ENCODE measurements at regions not wholly inside any gene's neighbourhood (a gene's known extent, or its start where the extent isn't known, plus 50 kb on each side); places are given as distances from the start of the nearest gene placed in this dataset.
A peak's percentile ranks its signal among the peaks of the same experiment; 100 is the strongest.

GRCh38 chr15:96102631-96103030, 227.9 kb upstream of the NR2F2 start:
- DNase-seq (ENCODE audit: low read depth) = no peak
- TF ChIP-seq, protein P1, sequence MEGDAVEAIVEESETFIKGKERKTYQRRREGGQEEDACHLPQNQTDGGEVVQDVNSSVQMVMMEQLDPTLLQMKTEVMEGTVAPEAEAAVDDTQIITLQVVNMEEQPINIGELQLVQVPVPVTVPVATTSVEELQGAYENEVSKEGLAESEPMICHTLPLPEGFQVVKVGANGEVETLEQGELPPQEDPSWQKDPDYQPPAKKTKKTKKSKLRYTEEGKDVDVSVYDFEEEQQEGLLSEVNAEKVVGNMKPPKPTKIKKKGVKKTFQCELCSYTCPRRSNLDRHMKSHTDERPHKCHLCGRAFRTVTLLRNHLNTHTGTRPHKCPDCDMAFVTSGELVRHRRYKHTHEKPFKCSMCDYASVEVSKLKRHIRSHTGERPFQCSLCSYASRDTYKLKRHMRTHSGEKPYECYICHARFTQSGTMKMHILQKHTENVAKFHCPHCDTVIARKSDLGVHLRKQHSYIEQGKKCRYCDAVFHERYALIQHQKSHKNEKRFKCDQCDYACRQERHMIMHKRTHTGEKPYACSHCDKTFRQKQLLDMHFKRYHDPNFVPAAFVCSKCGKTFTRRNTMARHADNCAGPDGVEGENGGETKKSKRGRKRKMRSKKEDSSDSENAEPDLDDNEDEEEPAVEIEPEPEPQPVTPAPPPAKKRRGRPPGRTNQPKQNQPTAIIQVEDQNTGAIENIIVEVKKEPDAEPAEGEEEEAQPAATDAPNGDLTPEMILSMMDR (conservative IDR thresholded peaks at IDR 0.05; ENCODE audit: low read length) = no peak

GRCh38 chr15:96106181-96106580, 224.3 kb upstream of the NR2F2 start:
- TF ChIP-seq, protein P1 (conservative IDR thresholded peaks at IDR 0.05; ENCODE audit: low read length) = no peak
- no peak for DNase-seq (ENCODE audit: low read depth)
- H3K4me3 ChIP-seq (ENCODE audit: low read length) = no peak overlapping the region

More at GRCh38 chr15:96102631-96103030, 227.9 kb upstream of the NR2F2 start:
- H3K4me3 ChIP-seq (ENCODE audit: low read length) = no peak overlapping the region

- H3K4me3 ChIP-seq (ENCODE audit: low read length) = no peak overlapping the region
- DNase-seq (ENCODE audit: low read depth) = no peak
- TF ChIP-seq, protein P1 (conservative IDR thresholded peaks at IDR 0.05; ENCODE audit: low read length) = no peak
Observed at GRCh38 chr15:96106628-96107027, 223.9 kb upstream of the NR2F2 start.

DNA sequence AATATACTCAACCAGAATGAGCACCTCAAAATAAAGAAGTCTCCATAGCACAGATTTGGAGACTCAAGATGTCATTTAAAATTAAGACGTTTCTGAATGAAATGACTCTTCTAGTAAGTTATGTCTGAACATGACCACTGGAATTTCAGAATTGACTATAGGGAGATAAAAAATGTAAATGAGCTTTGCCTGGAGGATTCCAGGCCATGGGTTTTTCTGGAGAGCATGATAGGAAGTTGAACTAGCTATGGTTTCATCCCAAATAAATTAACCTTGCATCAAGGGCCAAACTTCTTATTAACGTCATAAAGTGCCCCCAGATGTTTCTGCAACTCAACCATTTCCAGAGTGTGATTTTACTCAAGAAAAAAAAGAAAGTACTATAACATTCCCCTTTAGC, 222.6 kb upstream of the NR2F2 start:
- no peak overlapping the region for H3K4me3 ChIP-seq (ENCODE audit: low read length)
- peak; percentile 57 for DNase-seq (ENCODE audit: low read depth)
- TF ChIP-seq, protein P1 (conservative IDR thresholded peaks at IDR 0.05; ENCODE audit: low read length) = no peak

DNA sequence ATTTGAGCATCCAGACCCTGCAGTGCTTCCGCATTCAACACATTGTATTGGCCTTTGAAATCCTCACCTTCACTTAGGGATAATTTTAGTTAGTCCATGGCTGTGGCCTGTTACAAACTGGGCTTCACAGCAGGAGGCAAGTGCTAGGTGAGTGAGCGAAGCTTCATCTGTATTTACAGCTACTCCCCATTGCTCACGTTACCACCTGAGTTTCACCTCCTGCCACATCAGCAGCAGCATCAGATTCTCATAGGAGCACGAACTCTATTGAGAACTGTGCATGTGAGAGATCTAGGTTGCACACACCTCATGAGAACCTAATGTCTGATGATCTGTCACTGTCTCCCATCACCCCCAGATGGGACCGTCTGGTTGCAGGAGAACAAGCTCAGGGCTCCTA, 222.1 kb upstream of the NR2F2 start:
- DNase-seq (ENCODE audit: low read depth) = no peak
- TF ChIP-seq, protein P1 (conservative IDR thresholded peaks at IDR 0.05; ENCODE audit: low read length) = no peak
- H3K4me3 ChIP-seq (ENCODE audit: low read length) = no peak overlapping the region

GRCh38 chr15:96109820-96110219, 220.7 kb upstream of the NR2F2 start:
- no peak overlapping the region for H3K4me3 ChIP-seq (ENCODE audit: low read length)
- TF ChIP-seq, protein P1 (conservative IDR thresholded peaks at IDR 0.05; ENCODE audit: low read length) = no peak
- DNase-seq (ENCODE audit: low read depth) = no peak

GRCh38 chr15:96112018-96112417, 218.5 kb upstream of the NR2F2 start:
- DNase-seq (ENCODE audit: low read depth) = no peak
- no peak overlapping the region for H3K4me3 ChIP-seq (ENCODE audit: low read length)
- TF ChIP-seq, protein P1 (conservative IDR thresholded peaks at IDR 0.05; ENCODE audit: low read length) = no peak

All from AG10803 (cell line).